H1 (cell line): ENCODE measurements at regions not wholly inside any gene's neighbourhood (a gene's known extent, or its start where the extent isn't known, plus 50 kb on each side); places are given as distances from the start of the nearest gene placed in this dataset.
A peak's percentile ranks its signal among the peaks of the same experiment; 100 is the strongest.

ENCODE experiments used
- CTCF ChIA-PET: fragments of 300-600 bp; sonication (Branson Sonifier 250); formaldehyde crosslinking; loops from one replicate; lab custom pipeline; 2021; ENCODE audit not compliant: partially characterized antibody; lab: Charles Lee
- POLR2A ChIA-PET: fragments of 300-600 bp; sonication (Branson Sonifier 250); formaldehyde crosslinking; loops from one replicate; lab custom pipeline; 2021; ENCODE audit warnings: inconsistent platforms; ENCODE audit not compliant: partially characterized antibody; lab: Charles Lee
- DNase-seq, 2 experiments: peaks; one replicate each; pipeline versions ENCODE4 v3.0.0 to v3.0.0-alpha.2; 2010 to 2022; ENCODE audit warnings: low spot score in 2 of 2, low read depth in 1 of 2, mixed read lengths in 1 of 2
- FAIRE-seq: peaks from 2 replicates; lab custom pipeline; 2011; peaks lifted over from hg19 to GRCh38; lab: Jason Lieb, UNC
- H2AFZ ChIP-seq: 2 replicates; pipeline ENCODE4 v1.8.1; 2012; ENCODE audit warnings: low read length, inconsistent platforms
- H2AK5ac ChIP-seq: 2 replicates; pipeline ENCODE4 v1.6.1; 2013; ENCODE audit warnings: low read depth, low read length
- H2BK120ac ChIP-seq: replicated peaks from 2 replicates; pipeline ENCODE3; 2013; ENCODE audit warnings: low read depth, low read length, inconsistent platforms
- H2BK12ac ChIP-seq: 2 replicates; pipeline ENCODE4 v1.6.1; 2013; ENCODE audit warnings: low read depth, low read length
- H2BK15ac ChIP-seq: 2 replicates; pipeline ENCODE4 v1.6.1; 2013; ENCODE audit warnings: low read length
- H2BK20ac ChIP-seq: 2 replicates; pipeline ENCODE4 v1.6.1; 2013; ENCODE audit warnings: low read length
- H2BK5ac ChIP-seq: 2 replicates; pipeline ENCODE4 v1.6.1; 2013; ENCODE audit warnings: low read depth, low read length
- H3K14ac ChIP-seq: 2 replicates; pipeline ENCODE4 v1.6.1; 2013; ENCODE audit warnings: inconsistent platforms; ENCODE audit not compliant: insufficient read length
- H3K18ac ChIP-seq: 2 replicates; pipeline ENCODE4 v1.6.1; 2013; ENCODE audit warnings: low read length; ENCODE audit errors: extremely low read depth
- H3K23ac ChIP-seq: 2 replicates; pipeline ENCODE4 v1.6.1; 2013; ENCODE audit warnings: inconsistent platforms; ENCODE audit not compliant: insufficient read length
- H3K23me2 ChIP-seq: 2 replicates; pipeline ENCODE4 v1.6.1; 2013; ENCODE audit warnings: low read depth, low read length
- H3K27ac ChIP-seq: 2 replicates; pipeline ENCODE4 v1.6.1; 2011; ENCODE audit warnings: low read depth, low read length, inconsistent platforms
- H3K27me3 ChIP-seq, 4 experiments: replicated peaks in 1 of 4; 1 replicate in 1 of 4; 2 replicates in 3 of 4; pipeline versions ENCODE4 v1.6.1 to v1.8.1; 2011 to 2013; ENCODE audit warnings: low read length in 3 of 4, mild to moderate bottlenecking in 3 of 4, inconsistent platforms in 2 of 4, mixed read lengths in 2 of 4, moderate library complexity in 1 of 4; ENCODE audit not compliant: control insufficient read depth in 3 of 4, insufficient read depth in 3 of 4; ENCODE audit errors: extremely low read depth in 1 of 4
- H3K36me3 ChIP-seq, 4 experiments: 2 replicates each; pipeline versions ENCODE4 v1.6.1 to v1.8.1; 2011 to 2013; ENCODE audit warnings: mild to moderate bottlenecking in 4 of 4, low read length in 3 of 4, moderate library complexity in 2 of 4, control low read depth in 1 of 4, inconsistent platforms in 1 of 4; ENCODE audit not compliant: insufficient read depth in 4 of 4, control insufficient read depth in 2 of 4
- H3K4ac ChIP-seq: replicated peaks from 2 replicates; pipeline ENCODE3; 2013; ENCODE audit warnings: low read length, low read depth, mixed read lengths, inconsistent platforms; ENCODE audit not compliant: insufficient read length
- H3K4me1 ChIP-seq, 4 experiments: replicated peaks in 1 of 4; 1 replicate in 1 of 4; 2 replicates in 3 of 4; pipeline versions ENCODE4 v1.6.1 to v1.8.1; 2011 to 2013; ENCODE audit warnings: low read length in 3 of 4, inconsistent platforms in 2 of 4, mixed read lengths in 1 of 4; ENCODE audit not compliant: insufficient read depth in 4 of 4, control insufficient read depth in 3 of 4
- H3K4me2 ChIP-seq, 2 experiments: 2 replicates each; pipeline versions ENCODE4 v1.6.1 to v1.8.1; 2011 to 2013; ENCODE audit warnings: low read depth in 2 of 2, low read length in 2 of 2, control low read depth in 1 of 2, inconsistent platforms in 1 of 2, mild to moderate bottlenecking in 1 of 2; ENCODE audit not compliant: insufficient read depth in 1 of 2
- H3K4me3 ChIP-seq, 4 experiments: fragments of 200-600, 300-600 bp in 1 of 4; sonication (generic), shearing (Covaris generic), sonication (Bioruptor Twin) in 1 of 4; 2 replicates each; pipeline versions ENCODE4 v1.5.1 to v1.8.1; 2011 to 2016; ENCODE audit warnings: low read length in 4 of 4, low read depth in 3 of 4, control low read depth in 2 of 4, inconsistent platforms in 2 of 4, mild to moderate bottlenecking in 2 of 4, mixed read lengths in 1 of 4, moderate library complexity in 1 of 4; ENCODE audit not compliant: insufficient read depth in 2 of 4; ENCODE audit errors: extremely low read depth in 1 of 4
- H3K56ac ChIP-seq: replicated peaks from 2 replicates; pipeline ENCODE3; 2013; ENCODE audit warnings: low read depth, mild to moderate bottlenecking, mixed read lengths, low read length, inconsistent platforms; ENCODE audit not compliant: insufficient read length
- H3K79me1 ChIP-seq: 2 replicates; pipeline ENCODE4 v1.6.1; 2013; ENCODE audit warnings: low read depth, low read length, control low read depth
- H3K79me2 ChIP-seq, 2 experiments: 2 replicates each; pipeline versions ENCODE4 v1.6.1 to v1.8.1; 2012 to 2013; ENCODE audit warnings: low read length in 2 of 2, mild to moderate bottlenecking in 2 of 2, inconsistent platforms in 1 of 2; ENCODE audit not compliant: insufficient read depth in 2 of 2, control insufficient read depth in 1 of 2
- H3K9ac ChIP-seq, 4 experiments: replicated peaks in 1 of 4; 1 replicate in 1 of 4; 2 replicates in 3 of 4; pipeline versions ENCODE4 v1.6.1 to v1.8.1; 2011 to 2013; ENCODE audit warnings: low read depth in 3 of 4, low read length in 3 of 4, control low read depth in 2 of 4, mild to moderate bottlenecking in 2 of 4, moderate library complexity in 2 of 4, inconsistent platforms in 1 of 4; ENCODE audit errors: extremely low read depth in 1 of 4
- H3K9me3 ChIP-seq, 2 experiments: 2 replicates each; pipeline versions ENCODE4 v1.6.1 to v1.8.1; 2012 to 2013; ENCODE audit warnings: mild to moderate bottlenecking in 2 of 2, moderate library complexity in 2 of 2, control low read depth in 1 of 2, inconsistent platforms in 1 of 2, low read depth in 1 of 2, low read length in 1 of 2, mixed read lengths in 1 of 2; ENCODE audit not compliant: insufficient read depth in 2 of 2
- H4K20me1 ChIP-seq, 2 experiments: replicated peaks in 1 of 2; 2 replicates each; pipeline versions ENCODE3 to v1.8.1; 2011 to 2013; ENCODE audit warnings: inconsistent platforms in 2 of 2, low read length in 2 of 2, mild to moderate bottlenecking in 1 of 2; ENCODE audit not compliant: insufficient read depth in 2 of 2, control insufficient read depth in 1 of 2
- H4K5ac ChIP-seq: 2 replicates; pipeline ENCODE4 v1.6.1; 2013; ENCODE audit warnings: low read length, low read depth, mixed read lengths, inconsistent platforms; ENCODE audit not compliant: insufficient read length
- H4K8ac ChIP-seq: 2 replicates; pipeline ENCODE4 v1.8.0; 2013; ENCODE audit warnings: mild to moderate bottlenecking, moderate library complexity, low read length, inconsistent platforms; ENCODE audit not compliant: insufficient read depth; ENCODE audit errors: extremely low read depth
- H4K91ac ChIP-seq: replicated peaks from 2 replicates; pipeline ENCODE3; 2013; ENCODE audit warnings: low read length, mixed read lengths, inconsistent platforms; ENCODE audit not compliant: insufficient read length
- CHD1 ChIP-seq: IDR thresholded peaks from 2 replicates; pipeline ENCODE4 v1.6.1; 2012; ENCODE audit warnings: low read depth, low read length, improper control_type of control experiment
- MAFK ChIP-seq: IDR thresholded peaks from 2 replicates; pipeline ENCODE4 v1.6.1; 2012; ENCODE audit warnings: low read depth, mild to moderate bottlenecking, improper control_type of control experiment, low read length
- RNF2 ChIP-seq: fragments of 200-900, 300-1000 bp; sonication (generic); IDR thresholded peaks from 2 replicates; pipeline ENCODE4 v1.7.1; 2016; ENCODE audit warnings: borderline replicate concordance, low read depth, mild to moderate bottlenecking, antibody characterized with exemption, low read length; ENCODE audit not compliant: poor library complexity, severe bottlenecking; ENCODE audit errors: missing control alignments
- SRF ChIP-seq: IDR thresholded peaks from 2 replicates; pipeline ENCODE4 v1.6.1; 2011; ENCODE audit warnings: mild to moderate bottlenecking, low read depth, low read length, moderate library complexity
- YY1 ChIP-seq: IDR thresholded peaks from 2 replicates; pipeline ENCODE4 v1.6.1; 2011; ENCODE audit warnings: low read depth, mild to moderate bottlenecking, low read length
- ZNF274 ChIP-seq: IDR thresholded peaks from 2 replicates; pipeline ENCODE4 v1.7.0; 2012; ENCODE audit warnings: low read length, borderline replicate concordance; ENCODE audit errors: extremely low read depth
- WGBS, 2 experiments: shearing (Covaris generic) in 1 of 2; methylation state at CpG; one replicate each; pipeline versions ENCODE4 v1.1.6 to v1.1.7; 2013 to 2015; ENCODE audit warnings: low lambda C conversion rate in 2 of 2, mixed read lengths in 2 of 2, inconsistent platforms in 1 of 2, low coverage in 1 of 2, missing lambda C conversion rate in 1 of 2; ENCODE audit not compliant: insufficient replicate concordance in 2 of 2, insufficient coverage in 1 of 2, insufficient read length in 1 of 2; ENCODE audit errors: extremely low coverage in 1 of 2, missing lambda C conversion rate in 1 of 2; 5-methylcytosine and 5-hydroxymethylcytosine counted together

DNA sequence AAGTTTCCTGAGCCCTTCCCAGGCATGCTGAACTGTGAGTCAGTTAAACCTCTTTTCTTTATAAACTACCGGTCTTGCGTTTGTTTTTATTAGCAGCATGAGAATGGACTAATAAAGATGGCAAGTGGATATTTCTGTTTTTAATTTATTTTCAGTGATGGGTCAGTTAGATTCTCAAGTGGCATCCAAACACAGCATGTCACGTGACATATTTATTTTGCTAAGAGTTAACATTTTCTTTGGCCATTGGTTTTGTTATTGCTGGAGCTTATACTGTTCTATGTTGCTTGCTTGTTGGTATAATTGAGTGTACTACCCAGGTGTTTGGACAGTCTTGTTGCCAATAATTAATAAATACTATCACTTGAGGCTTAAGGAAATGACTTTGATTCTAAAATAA, 181.7 kb upstream of the MALRD1 start:
- H3K36me3 ChIP-seq = no peaks in the 10 kb centered on the region
- FAIRE-seq (no peak), DNase-seq (no peak)
- H3K79me1 ChIP-seq = no peaks in the 10 kb centered on the region
- H3K23me2 ChIP-seq = no peaks in the 10 kb centered on the region
- CTCF ChIA-PET = no interaction called here
- H2BK120ac ChIP-seq = no peak overlapping the region
- H3K4ac ChIP-seq = no peak overlapping the region
- no peak overlapping the region for H2BK20ac ChIP-seq
- POLR2A ChIA-PET = no interaction called here
- no peaks in the 10 kb centered on the region for H3K9me3 ChIP-seq
- H3K4me2 ChIP-seq = no peak overlapping the region
- no peak overlapping the region for H2BK5ac ChIP-seq
- H2AFZ ChIP-seq = 0 out of 2 replicates have a peak overlapping the region, but pooled peaks have one; percentile 53
- no peak overlapping the region for H3K56ac ChIP-seq
- H2AK5ac ChIP-seq = no peak overlapping the region
- no peaks in the 10 kb centered on the region for H3K79me2 ChIP-seq
- no peak overlapping the region for H3K23ac ChIP-seq
- H3K18ac ChIP-seq = no peak overlapping the region
- no peak overlapping the region for H3K14ac ChIP-seq
- H4K91ac ChIP-seq = no peak overlapping the region
- no peak overlapping the region for H4K5ac ChIP-seq
- no peaks in the 10 kb centered on the region for H3K27me3 ChIP-seq
- 93% methylated on average over 3 of the region's 3 CpGs; no CpG with 5 or more reads in 1 of the 2 experiments for WGBS, 2 experiments
- no peak overlapping the region for H3K27ac ChIP-seq
- no peak overlapping the region for H2BK12ac ChIP-seq
- no peak overlapping the region for H3K4me3 ChIP-seq
- no peaks in the 10 kb centered on the region for H3K4me1 ChIP-seq
- no peak overlapping the region for H2BK15ac ChIP-seq
- no peak overlapping the region for H4K8ac ChIP-seq
- H3K9ac ChIP-seq = no peak overlapping the region
- no peak for TF ChIP-seq CHD1
- no peak for TF ChIP-seq RNF2
- no peak for TF ChIP-seq SRF
- TF ChIP-seq YY1 = no peak
- no peak for TF ChIP-seq MAFK
- no peak for TF ChIP-seq ZNF274
- no peaks in the 10 kb centered on the region for H4K20me1 ChIP-seq
